ENCODE measurements at regions not wholly inside any gene's neighbourhood (a gene's known extent, or its start where the extent isn't known, plus 50 kb on each side); places are given as distances from the start of the nearest gene placed in this dataset.

- ATAC-seq (no peak), DNase-seq (ENCODE audit: low read depth in 1 of 2, low spot score in 1 of 2) (no peak), FAIRE-seq (no peak)
- CTCF ChIA-PET = no interaction called here
- Histone ChIP-seq H3K9me3 (no peaks in the 10 kb centered on the region), H3K27ac (no peak overlapping the region), H3K4me3 (no peak overlapping the region), H3K4me1 (peaks cover 9% of the 10 kb centered on the region; the same call in 2 of the 3 replicates), H3K4me2 (no peak overlapping the region)
- POLR2A ChIA-PET = no interaction called here
- TF ChIP-seq CHD4 (IDR thresholded peaks at IDR 0.05; ENCODE audit: borderline replicate concordance) (no peak), JUN (IDR thresholded peaks at IDR 0.05) (no peak), RARB (CRISPR knock-in tag; IDR thresholded peaks at IDR 0.05) (no peak), MAFK (IDR thresholded peaks at IDR 0.05; ENCODE audit: partially characterized antibody) (no peak), FOXS1 (CRISPR knock-in tag; IDR thresholded peaks at IDR 0.05) (no peak), NR3C1 (IDR thresholded peaks at IDR 0.05) (no peak), RAD21 (conservative IDR thresholded peaks at IDR 0.05 in 1 of 2, IDR thresholded peaks at IDR 0.05 in 1 of 2) (no peak)
These were observed 301.8 kb upstream of the PRR16 start for GRCh38 chr5:120162321-120162720.

- Histone ChIP-seq H3K4me2 (no peak overlapping the region), H3K9me3 (no peaks in the 10 kb centered on the region), H3K27ac (no peak overlapping the region), H3K4me3 (no peak overlapping the region), H3K4me1 (peaks cover 9% of the 10 kb centered on the region; the same call in 2 of the 3 replicates)
- POLR2A ChIA-PET = no interaction called here
- FAIRE-seq (no peak), DNase-seq (ENCODE audit: low read depth in 1 of 2, low spot score in 1 of 2) (no peak), ATAC-seq (no peak)
- CTCF ChIA-PET = no interaction called here
- TF ChIP-seq MAZ (IDR thresholded peaks at IDR 0.05; ENCODE audit: borderline replicate concordance, low read depth, low read length) = no peak
- TF ChIP-seq HEYL (CRISPR knock-in tag; IDR thresholded peaks at IDR 0.05) = no peak
- TF ChIP-seq CBX8 (IDR thresholded peaks at IDR 0.05) = no peak
- no peak for TF ChIP-seq RARB (CRISPR knock-in tag; IDR thresholded peaks at IDR 0.05)
- TF ChIP-seq RNF2 (IDR thresholded peaks at IDR 0.05; ENCODE audit: borderline replicate concordance, low read depth) = no peak
- no peak for TF ChIP-seq FOSB (CRISPR knock-in tag; IDR thresholded peaks at IDR 0.05)
- WGBS (ENCODE audit: missing lambda C conversion rate) = 32% methylated on average over 3 of the region's 3 CpGs
These were observed 300.1 kb upstream of the PRR16 start for GRCh38 chr5:120164037-120164436.

GRCh38 chr5:120164986-120165385, 299.1 kb upstream of the PRR16 start:
- ChIA-PET POLR2A (no interaction called here), CTCF (no interaction called here)
- peaks cover 7% of the 10 kb centered on the region; the same call in 2 of the 3 replicates for H3K4me1 ChIP-seq
- no peak for FAIRE-seq
- H3K27ac ChIP-seq = no peak overlapping the region
- H3K9me3 ChIP-seq = no peaks in the 10 kb centered on the region
- H3K4me3 ChIP-seq = no peak overlapping the region
- ATAC-seq = no peak
- WGBS (ENCODE audit: missing lambda C conversion rate) = 63% methylated on average over 1 of the region's 1 CpG
- DNase-seq (ENCODE audit: low read depth in 1 of 2, low spot score in 1 of 2) = no peak
- TF ChIP-seq EHMT2 (IDR thresholded peaks at IDR 0.05; ENCODE audit: low read depth) (no peak), HOXB13 (CRISPR knock-in tag; IDR thresholded peaks at IDR 0.05; ENCODE audit: low read depth) (no peak), RNF2 (IDR thresholded peaks at IDR 0.05; ENCODE audit: borderline replicate concordance, low read depth) (no peak), FOSL2 (IDR thresholded peaks at IDR 0.05) (no peak), FOSL2 (CRISPR knock-in tag; IDR thresholded peaks at IDR 0.05) (no peak), JUN (IDR thresholded peaks at IDR 0.05) (no peak), SREBF2 (IDR thresholded peaks at IDR 0.05) (no peak), MAFK (IDR thresholded peaks at IDR 0.05; ENCODE audit: partially characterized antibody) (no peak), CBX8 (IDR thresholded peaks at IDR 0.05) (no peak), NR3C1 (IDR thresholded peaks at IDR 0.05) (no peak), MYC (IDR thresholded peaks at IDR 0.05; ENCODE audit: borderline replicate concordance, low read length) (no peak), ATOH8 (CRISPR knock-in tag; IDR thresholded peaks at IDR 0.05; ENCODE audit: low read depth) (no peak), NPAS2 (CRISPR knock-in tag; IDR thresholded peaks at IDR 0.05; ENCODE audit: borderline replicate concordance) (no peak), BCL3 (IDR thresholded peaks at IDR 0.05) (no peak), CTCF (IDR thresholded peaks at IDR 0.05) (no peak), NFE2L2 (conservative IDR thresholded peaks at IDR 0.05; ENCODE audit: low read length) (no peak), HES2 (IDR thresholded peaks at IDR 0.05) (no peak), POLR2AphosphoS2 (conservative IDR thresholded peaks at IDR 0.05; ENCODE audit: low read length) (no peak)
- no peak overlapping the region for H3K4me2 ChIP-seq

Data from A549 (cell line).